Testis (tissue), 2 donors: ENCODE measurements at regions not wholly inside any gene's neighbourhood (a gene's known extent, or its start where the extent isn't known, plus 50 kb on each side); places are given as distances from the start of the nearest gene placed in this dataset.

Source experiments
- DNase-seq: peaks from one replicate; pipeline ENCODE4 v3.0.0-alpha.2; 2019
- H3K27ac ChIP-seq, 2 donors: fragments of 200-600 bp; sonication (generic); one replicate each; pipeline ENCODE4 v1.5.1; 2019
- H3K27me3 ChIP-seq: fragments of 200-600 bp; sonication (generic); one replicate; pipeline ENCODE4 v1.5.1; 2019
- H3K36me3 ChIP-seq: fragments of 200-600 bp; sonication (generic); one replicate; pipeline ENCODE4 v1.5.1; 2017; ENCODE audit warnings: low read depth; ENCODE audit errors: missing control alignments
- H3K4me1 ChIP-seq: fragments of 200-600 bp; sonication (generic); one replicate; pipeline ENCODE4 v1.5.1; 2019
- H3K4me3 ChIP-seq, 2 donors: fragments of 200-600 bp; sonication (generic); one replicate each; pipeline ENCODE4 v1.5.1; 2017 to 2019
- H3K9me3 ChIP-seq: fragments of 200-600 bp; sonication (generic); one replicate; pipeline ENCODE4 v1.5.1; 2017
- POLR2A ChIP-seq: fragments of 450-650 bp; IDR thresholded peaks from one replicate; pipeline ENCODE4 v1.6.1; 2017; ENCODE audit warnings: antibody characterized with exemption, mild to moderate bottlenecking, moderate library complexity
- WGBS, 2 donors: methylation state at CpG; one replicate each; pipeline ENCODE4 v1.1.5; 2018; 5-methylcytosine and 5-hydroxymethylcytosine counted together
- intact Hi-C: fragments of 100-400 bp; cut with DNase I; formaldehyde crosslinking; loops from one replicate; pipeline ENCODE4 v1.15.1; 2023; ENCODE audit warnings: low total_unique reads
- TF ChIP-seq, protein P1 (sequence below), 3 experiments: fragments of 450-650 bp in 2 of 3; fragments of 200-600 bp in 1 of 3; sonication (generic) in 1 of 3; IDR thresholded peaks; one replicate each; pipeline ENCODE4 v1.5.1; 2016 to 2019; ENCODE audit warnings: antibody characterized with exemption in 3 of 3, mild to moderate bottlenecking in 2 of 3, moderate library complexity in 1 of 3

DNA sequence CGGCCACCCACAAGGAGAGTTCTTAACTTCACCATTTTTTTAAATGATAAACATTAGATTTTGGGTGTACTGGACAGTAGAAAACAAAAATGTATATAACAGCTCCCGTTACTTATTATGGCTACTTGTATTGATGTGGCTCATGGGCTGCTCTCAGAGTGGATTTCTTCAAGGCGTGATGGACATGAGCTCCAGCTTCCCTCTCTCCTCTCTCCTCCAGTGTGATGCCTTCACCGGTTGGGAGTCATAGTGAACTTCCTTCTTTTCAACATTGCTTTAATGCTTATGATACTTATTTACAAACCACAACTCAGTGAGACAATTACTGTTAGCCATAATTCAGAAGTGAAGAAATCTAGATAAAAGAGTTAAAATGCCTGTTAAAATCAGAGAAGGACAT lies 515.2 kb downstream of the RNF144A start:
- H3K27ac ChIP-seq = no peak overlapping the region
- TF ChIP-seq POLR2A = no peak
- TF ChIP-seq, protein P1, sequence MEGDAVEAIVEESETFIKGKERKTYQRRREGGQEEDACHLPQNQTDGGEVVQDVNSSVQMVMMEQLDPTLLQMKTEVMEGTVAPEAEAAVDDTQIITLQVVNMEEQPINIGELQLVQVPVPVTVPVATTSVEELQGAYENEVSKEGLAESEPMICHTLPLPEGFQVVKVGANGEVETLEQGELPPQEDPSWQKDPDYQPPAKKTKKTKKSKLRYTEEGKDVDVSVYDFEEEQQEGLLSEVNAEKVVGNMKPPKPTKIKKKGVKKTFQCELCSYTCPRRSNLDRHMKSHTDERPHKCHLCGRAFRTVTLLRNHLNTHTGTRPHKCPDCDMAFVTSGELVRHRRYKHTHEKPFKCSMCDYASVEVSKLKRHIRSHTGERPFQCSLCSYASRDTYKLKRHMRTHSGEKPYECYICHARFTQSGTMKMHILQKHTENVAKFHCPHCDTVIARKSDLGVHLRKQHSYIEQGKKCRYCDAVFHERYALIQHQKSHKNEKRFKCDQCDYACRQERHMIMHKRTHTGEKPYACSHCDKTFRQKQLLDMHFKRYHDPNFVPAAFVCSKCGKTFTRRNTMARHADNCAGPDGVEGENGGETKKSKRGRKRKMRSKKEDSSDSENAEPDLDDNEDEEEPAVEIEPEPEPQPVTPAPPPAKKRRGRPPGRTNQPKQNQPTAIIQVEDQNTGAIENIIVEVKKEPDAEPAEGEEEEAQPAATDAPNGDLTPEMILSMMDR (IDR thresholded peaks at IDR 0.05) = no peak
- H3K27me3 ChIP-seq = no peaks in the 10 kb centered on the region

DNA sequence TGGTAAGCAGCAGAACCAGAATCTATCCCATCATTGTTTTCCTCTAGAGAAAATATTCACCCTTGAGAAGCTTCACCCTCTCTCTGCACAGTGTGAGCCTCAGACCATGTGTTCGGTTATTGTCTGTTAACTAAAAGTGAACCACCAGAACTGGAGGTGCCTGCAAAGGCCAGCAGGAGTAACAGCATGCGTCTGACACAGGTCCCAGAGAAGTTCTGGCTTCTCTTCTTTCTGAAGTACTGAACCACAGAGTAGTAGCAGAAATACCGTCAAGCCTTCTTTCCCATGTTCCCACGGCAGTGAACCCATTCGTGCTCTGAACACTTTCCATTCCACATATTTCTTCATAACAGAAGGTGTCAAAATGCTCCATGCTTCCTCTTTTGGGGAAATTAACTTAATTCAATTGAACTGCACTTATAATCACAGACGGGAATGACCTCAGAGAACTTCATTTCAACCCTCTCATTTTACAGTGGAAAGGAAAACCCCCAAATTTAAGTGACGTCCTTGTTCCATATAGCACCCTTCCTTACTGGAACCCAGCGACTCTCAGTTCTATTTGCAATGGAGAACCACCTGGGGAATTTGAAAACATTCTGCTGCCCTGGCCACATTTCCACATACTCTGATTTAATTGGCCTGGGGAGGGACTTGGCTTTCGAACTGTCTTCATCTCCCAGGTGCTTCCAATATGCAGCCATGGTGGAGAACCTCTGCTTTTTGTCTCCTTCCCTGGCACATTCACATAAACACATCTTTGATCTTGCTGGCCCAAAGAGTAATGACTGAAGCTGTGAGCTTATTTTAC lies 519.1 kb downstream of the RNF144A start:
- peaks cover under 1% of the 10 kb centered on the region for H3K4me1 ChIP-seq
- 84 to 90% methylated on average over 9 of the region's 9 CpGs for WGBS, 2 donors
- TF ChIP-seq, protein P1 (IDR thresholded peaks at IDR 0.05) = no peak
- no peak for TF ChIP-seq POLR2A
- H3K27ac ChIP-seq = no peak overlapping the region
- H3K9me3 ChIP-seq = no peaks in the 10 kb centered on the region
- H3K36me3 ChIP-seq = no peaks in the 10 kb centered on the region
- intact Hi-C loops = no loop called here
- no peak overlapping the region for H3K4me3 ChIP-seq
- H3K27me3 ChIP-seq = no peaks in the 10 kb centered on the region
- no peak for DNase-seq

More for the DNA sequence above, 515.2 kb downstream of the RNF144A start:
- Histone ChIP-seq H3K9me3 (no peaks in the 10 kb centered on the region), H3K36me3 (no peaks in the 10 kb centered on the region), H3K4me3 (no peak overlapping the region), H3K4me1 (peaks cover 8% of the 10 kb centered on the region)
- intact Hi-C loops = loop anchor here (5.0 kb wide), 1 partner anchor 1255 kb away; no protein-coding TSS in a partner anchor
- no peak for DNase-seq
- 89 to 95% methylated on average over 4 of the region's 4 CpGs for WGBS, 2 donors

DNA sequence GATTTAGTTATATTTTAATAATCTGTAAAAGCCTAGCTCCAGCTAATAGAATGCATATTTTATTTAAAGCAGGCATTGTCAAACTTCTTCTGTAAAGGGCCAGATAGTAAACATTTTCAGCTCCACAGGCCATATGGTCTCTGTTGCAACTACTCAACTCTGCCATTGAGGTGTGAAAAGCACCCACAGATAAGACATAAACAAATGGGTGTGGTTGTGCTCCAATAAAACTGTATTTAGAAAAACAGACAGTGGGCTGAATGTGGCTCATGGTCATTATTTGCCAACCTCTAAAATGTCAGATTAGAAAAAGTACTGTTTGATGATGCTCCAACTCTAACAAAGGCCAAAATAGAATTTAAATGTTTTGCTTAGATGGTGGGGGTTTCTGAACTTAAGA lies 519.9 kb downstream of the RNF144A start:
- no peaks in the 10 kb centered on the region for H3K4me1 ChIP-seq
- H3K36me3 ChIP-seq = no peaks in the 10 kb centered on the region
- H3K27ac ChIP-seq = no peak overlapping the region
- no peak overlapping the region for H3K4me3 ChIP-seq
- TF ChIP-seq POLR2A = no peak
- DNase-seq = no peak
- no peaks in the 10 kb centered on the region for H3K9me3 ChIP-seq
- no peaks in the 10 kb centered on the region for H3K27me3 ChIP-seq
- intact Hi-C loops = no loop called here

DNA sequence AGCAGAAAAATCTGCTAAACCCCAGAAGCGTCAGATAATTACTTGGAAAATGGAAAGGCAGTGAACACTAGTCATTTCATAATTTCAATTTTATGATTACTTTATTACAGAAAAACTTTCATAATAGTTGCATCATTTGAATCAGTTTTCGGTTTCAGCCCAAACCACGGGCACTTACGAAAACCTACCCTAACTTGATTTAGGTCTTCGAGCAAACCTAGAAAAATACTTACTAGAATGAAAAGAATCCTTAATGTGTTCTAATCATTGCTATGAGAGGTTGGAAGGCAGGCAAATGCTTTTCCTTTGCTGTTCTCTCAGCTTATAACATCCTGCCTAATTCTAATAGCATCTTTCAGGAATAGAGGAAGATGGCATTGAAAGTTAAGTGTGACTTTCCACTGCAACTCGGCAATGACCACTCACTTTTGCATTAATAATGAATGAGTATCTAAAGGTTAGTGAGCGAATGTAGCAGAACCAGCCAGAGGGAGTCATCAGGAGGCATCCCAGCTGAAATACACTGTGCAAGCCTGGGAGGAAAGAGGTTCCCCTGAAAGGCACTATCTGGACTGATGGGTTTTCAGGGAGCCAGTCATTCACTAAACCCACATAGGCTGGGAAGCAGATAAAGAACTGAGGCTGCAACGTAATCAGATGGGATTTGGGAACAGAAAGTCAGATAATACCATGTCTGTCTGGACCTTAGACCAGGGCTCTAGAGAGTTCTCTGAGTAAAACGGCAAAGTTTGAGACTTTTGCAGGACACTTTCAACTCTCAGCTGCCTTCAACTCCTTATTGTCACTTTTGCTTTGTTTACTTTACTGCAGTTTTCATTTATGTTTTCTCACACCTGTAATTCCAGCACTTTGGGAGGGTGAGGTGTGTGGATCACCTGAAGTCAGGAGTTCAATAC lies 520.8 kb downstream of the RNF144A start:
- 85% methylated on average over 9 of the region's 9 CpGs for WGBS, 2 donors
- intact Hi-C loops = no loop called here
- H3K36me3 ChIP-seq = no peaks in the 10 kb centered on the region
- TF ChIP-seq, protein P1 (IDR thresholded peaks at IDR 0.05) = no peak
- TF ChIP-seq POLR2A = no peak
- H3K4me1 ChIP-seq = no peaks in the 10 kb centered on the region
- no peak overlapping the region for H3K27ac ChIP-seq
- H3K4me3 ChIP-seq = no peak overlapping the region
- no peaks in the 10 kb centered on the region for H3K27me3 ChIP-seq
- H3K9me3 ChIP-seq = no peaks in the 10 kb centered on the region
- no peak for DNase-seq

DNA sequence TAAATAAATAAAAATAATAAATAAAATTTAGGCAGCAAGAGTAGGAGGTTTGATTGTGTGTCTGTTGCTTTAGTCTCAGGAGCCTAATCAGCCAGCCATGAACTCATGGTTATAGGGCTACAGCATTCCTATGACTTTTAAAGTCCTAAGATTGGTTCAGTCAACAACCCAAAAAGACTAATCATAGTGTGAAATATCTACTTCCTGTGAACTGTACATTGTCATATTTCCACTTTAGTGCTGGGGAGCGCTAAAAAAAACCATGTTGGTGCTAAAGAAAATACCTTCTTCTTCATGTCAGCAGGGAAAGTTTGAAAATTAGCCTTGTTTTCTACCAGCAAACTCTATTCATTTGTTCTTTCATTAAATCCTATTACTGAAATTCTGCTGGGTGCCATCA lies 521.6 kb downstream of the RNF144A start:
- Histone ChIP-seq H3K9me3 (no peaks in the 10 kb centered on the region), H3K27ac (no peak overlapping the region), H3K36me3 (no peaks in the 10 kb centered on the region), H3K4me1 (no peaks in the 10 kb centered on the region), H3K27me3 (no peaks in the 10 kb centered on the region), H3K4me3 (no peak overlapping the region)
- 96 to 97% methylated on average over 1 of the region's 1 CpG for WGBS, 2 donors
- intact Hi-C loops = no loop called here
- TF ChIP-seq, protein P1 (IDR thresholded peaks at IDR 0.05) = no peak
- TF ChIP-seq POLR2A = no peak
- DNase-seq = no peak
